OCI-LY3 (cell line): ENCODE measurements at regions not wholly inside any gene's neighbourhood (a gene's known extent, or its start where the extent isn't known, plus 50 kb on each side); places are given as distances from the start of the nearest gene placed in this dataset.

ENCODE experiments used
- EZH2phosphoT487 ChIP-seq: fragments of 200-600 bp; shearing (Covaris generic); IDR thresholded peaks from 2 replicates; pipeline ENCODE4 v1.6.1; 2018; ENCODE audit warnings: antibody characterized with exemption, mixed run types, low read depth
- TF ChIP-seq, protein P1 (sequence below): fragments of 200-600, 300-600 bp; sonication (generic); IDR thresholded peaks from 2 replicates; pipeline ENCODE4 v1.5.1; 2014; ENCODE audit warnings: antibody characterized with exemption, low read length, low read depth

DNA sequence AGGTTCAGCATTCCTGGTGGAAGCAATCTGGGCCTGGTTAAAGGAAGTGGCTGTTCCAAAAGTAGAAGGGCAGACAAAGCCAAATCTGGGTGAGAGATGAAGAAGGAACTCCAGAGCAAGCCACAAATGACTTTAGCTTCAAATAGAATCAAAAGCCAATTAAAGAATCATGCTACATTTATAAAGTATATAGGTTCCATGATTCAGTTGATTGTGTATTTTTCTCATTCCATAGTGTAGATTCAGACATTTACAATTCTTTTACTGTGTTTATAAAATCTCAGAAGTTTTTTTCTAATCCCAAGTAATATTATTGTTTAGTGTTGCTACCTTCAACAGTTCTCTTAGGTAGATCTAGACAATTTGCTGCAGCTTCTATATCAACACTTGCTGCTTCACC is 262.0 kb downstream of the PLK2 start:
- no peak for TF ChIP-seq EZH2phosphoT487
- TF ChIP-seq, protein P1, sequence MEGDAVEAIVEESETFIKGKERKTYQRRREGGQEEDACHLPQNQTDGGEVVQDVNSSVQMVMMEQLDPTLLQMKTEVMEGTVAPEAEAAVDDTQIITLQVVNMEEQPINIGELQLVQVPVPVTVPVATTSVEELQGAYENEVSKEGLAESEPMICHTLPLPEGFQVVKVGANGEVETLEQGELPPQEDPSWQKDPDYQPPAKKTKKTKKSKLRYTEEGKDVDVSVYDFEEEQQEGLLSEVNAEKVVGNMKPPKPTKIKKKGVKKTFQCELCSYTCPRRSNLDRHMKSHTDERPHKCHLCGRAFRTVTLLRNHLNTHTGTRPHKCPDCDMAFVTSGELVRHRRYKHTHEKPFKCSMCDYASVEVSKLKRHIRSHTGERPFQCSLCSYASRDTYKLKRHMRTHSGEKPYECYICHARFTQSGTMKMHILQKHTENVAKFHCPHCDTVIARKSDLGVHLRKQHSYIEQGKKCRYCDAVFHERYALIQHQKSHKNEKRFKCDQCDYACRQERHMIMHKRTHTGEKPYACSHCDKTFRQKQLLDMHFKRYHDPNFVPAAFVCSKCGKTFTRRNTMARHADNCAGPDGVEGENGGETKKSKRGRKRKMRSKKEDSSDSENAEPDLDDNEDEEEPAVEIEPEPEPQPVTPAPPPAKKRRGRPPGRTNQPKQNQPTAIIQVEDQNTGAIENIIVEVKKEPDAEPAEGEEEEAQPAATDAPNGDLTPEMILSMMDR: no peak
